ENCODE measurements at regions not wholly inside any gene's neighbourhood (a gene's known extent, or its start where the extent isn't known, plus 50 kb on each side); places are given as distances from the start of the nearest gene placed in this dataset.

DNA sequence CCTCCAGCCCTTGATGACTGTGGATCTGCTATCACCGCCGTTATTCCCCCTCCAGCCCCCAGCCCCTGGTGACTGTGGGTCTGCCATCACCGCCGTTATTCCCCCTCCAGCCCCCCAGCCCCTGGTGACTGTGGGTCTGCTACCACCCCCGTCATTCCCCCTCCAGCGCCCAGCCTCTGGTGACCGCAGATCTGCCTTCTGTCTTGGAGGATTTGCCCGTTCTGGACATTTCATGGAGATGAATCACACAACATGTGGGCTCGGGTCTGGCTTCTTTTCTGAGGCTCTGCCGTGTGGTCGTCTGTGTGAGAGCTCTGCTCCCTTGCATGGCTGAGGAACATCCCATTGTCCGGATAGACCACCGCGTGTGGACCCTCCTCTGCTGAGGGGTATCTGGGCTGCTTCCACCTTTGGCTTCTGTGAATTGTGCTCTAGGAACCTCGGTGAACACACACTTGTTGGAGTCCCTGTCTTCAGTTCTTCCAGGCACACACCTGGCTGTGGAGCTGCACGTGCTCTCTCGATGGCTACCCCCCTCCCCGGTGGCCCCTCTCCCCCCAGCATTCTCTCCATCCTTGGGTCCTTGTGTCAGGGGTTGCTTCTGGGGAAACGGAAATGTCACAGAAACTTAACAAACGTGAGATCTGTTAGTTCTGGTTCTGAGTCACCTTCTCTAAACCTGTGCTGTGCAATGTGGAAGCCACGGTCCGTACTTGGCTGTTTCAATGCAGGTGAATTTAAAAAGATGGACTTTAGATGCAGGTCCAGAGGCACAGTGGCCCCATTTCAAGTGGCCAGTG lies 105.3 kb upstream of the COL5A1 start:
- H3K4me3 ChIP-seq (ENCODE audit: insufficient read depth in 1 of 2, low read depth in 1 of 2, low read length in 2 of 2): no peak overlapping the region
- H3K23ac ChIP-seq (ENCODE audit: low read length in 2 of 2): no peak overlapping the region
- H2BK12ac ChIP-seq (ENCODE audit: low read length in 2 of 2): peak overlapping the region; percentile 99
- H3K4me1 ChIP-seq (ENCODE audit: control insufficient read depth, insufficient read depth, low read depth, low read length): peaks cover 47% of the 10 kb centered on the region
- H3K9me3 ChIP-seq (ENCODE audit: control insufficient read depth, low read length): no peaks in the 10 kb centered on the region
- H3K36me3 ChIP-seq (ENCODE audit: control insufficient read depth in 1 of 2, insufficient read depth in 2 of 2, low read depth in 1 of 2, low read length in 2 of 2): no peaks in the 10 kb centered on the region
- no peak overlapping the region for H2BK5ac ChIP-seq (ENCODE audit: low read depth, low read length, poor library complexity, severe bottlenecking)
- peak overlapping the region; percentile 97 for H4K91ac ChIP-seq (ENCODE audit: low read length)
- peaks cover 0 to 21% of the 10 kb centered on the region in 2 experiments for H3K27me3 ChIP-seq (ENCODE audit: control insufficient read depth in 1 of 2, insufficient read depth in 1 of 2, low read length in 2 of 2)
- DNase-seq: peak; percentile 94
- H4K8ac ChIP-seq (ENCODE audit: low read length): peak overlapping the region; percentile 89
- H2BK120ac ChIP-seq (ENCODE audit: low read depth, low read length): peak overlapping the region; percentile 98
- no peaks in the 10 kb centered on the region for H3K79me1 ChIP-seq (replicated peaks; ENCODE audit: low read length, poor library complexity, severe bottlenecking)
- no peak overlapping the region for H3K27ac ChIP-seq (ENCODE audit: low read length, poor library complexity, severe bottlenecking)
- peak overlapping the region; percentile 94 to 97 for H3K18ac ChIP-seq (ENCODE audit: low read depth in 1 of 2, low read length in 2 of 2)
- peak overlapping the region in 1 of 2 experiments; percentile 31 for H3K14ac ChIP-seq (ENCODE audit: low read length in 2 of 2)
- H2AK5ac ChIP-seq (ENCODE audit: low read length, severe bottlenecking): peak overlapping the region; percentile 15
- no peak overlapping the region for H3K9ac ChIP-seq (ENCODE audit: low read length)
- H2BK15ac ChIP-seq (ENCODE audit: low read depth, poor library complexity, severe bottlenecking): peak overlapping the region; percentile 44
- H3K4ac ChIP-seq (ENCODE audit: low read depth in 1 of 2, low read length in 2 of 2): peak overlapping the region; percentile 69 to 71
- H3K4me2 ChIP-seq (ENCODE audit: low read length, poor library complexity, severe bottlenecking): peak overlapping the region; percentile 8
- WGBS: 18% methylated on average over 20 of the region's 22 CpGs
- H2AFZ ChIP-seq (ENCODE audit: low read depth, low read length): no peak overlapping the region

- 89% methylated on average over 14 of the region's 14 CpGs for WGBS
- Histone ChIP-seq H2BK5ac (ENCODE audit: low read depth, low read length, poor library complexity, severe bottlenecking) (no peak overlapping the region), H2BK15ac (ENCODE audit: low read depth, poor library complexity, severe bottlenecking) (peak overlapping the region; percentile 55), H3K4me1 (ENCODE audit: control insufficient read depth, insufficient read depth, low read depth, low read length) (peaks cover 47% of the 10 kb centered on the region), H2BK12ac (ENCODE audit: low read length in 2 of 2) (peak overlapping the region; percentile 99), H3K4me3 (ENCODE audit: insufficient read depth in 1 of 2, low read depth in 1 of 2, low read length in 2 of 2) (no peak overlapping the region), H3K23ac (ENCODE audit: low read length in 2 of 2) (no peak overlapping the region), H3K36me3 (ENCODE audit: control insufficient read depth in 1 of 2, insufficient read depth in 2 of 2, low read depth in 1 of 2, low read length in 2 of 2) (no peaks in the 10 kb centered on the region), H3K18ac (ENCODE audit: low read depth in 1 of 2, low read length in 2 of 2) (peak overlapping the region; percentile 79 to 94), H4K91ac (ENCODE audit: low read length) (peak overlapping the region; percentile 97), H3K9me3 (ENCODE audit: control insufficient read depth, low read length) (no peaks in the 10 kb centered on the region), H3K4ac (ENCODE audit: low read depth in 1 of 2, low read length in 2 of 2) (peak overlapping the region; percentile 69 to 71), H2BK120ac (ENCODE audit: low read depth, low read length) (peak overlapping the region; percentile 98), H3K9ac (ENCODE audit: low read length) (no peak overlapping the region), H3K79me1 (replicated peaks; ENCODE audit: low read length, poor library complexity, severe bottlenecking) (no peaks in the 10 kb centered on the region), H2AFZ (ENCODE audit: low read depth, low read length) (no peak overlapping the region), H4K8ac (ENCODE audit: low read length) (peak overlapping the region; percentile 24), H3K27me3 (ENCODE audit: control insufficient read depth in 1 of 2, insufficient read depth in 1 of 2, low read length in 2 of 2) (peaks cover 0 to 25% of the 10 kb centered on the region in 2 experiments), H3K27ac (ENCODE audit: low read length, poor library complexity, severe bottlenecking) (no peak overlapping the region), H3K4me2 (ENCODE audit: low read length, poor library complexity, severe bottlenecking) (no peak overlapping the region), H3K14ac (ENCODE audit: low read length in 2 of 2) (peak overlapping the region in 1 of 2 experiments; percentile 83), H2AK5ac (ENCODE audit: low read length, severe bottlenecking) (peak overlapping the region; percentile 15)
- no peak for DNase-seq
These were observed 104.7 kb upstream of the COL5A1 start for GRCh38 chr9:134536931-134537330.

GRCh38 chr9:134537951-134538641 lies 103.5 kb upstream of the COL5A1 start:
- Histone ChIP-seq H2BK120ac (ENCODE audit: low read depth, low read length) (peak overlapping the region; percentile 69), H3K36me3 (ENCODE audit: control insufficient read depth in 1 of 2, insufficient read depth in 2 of 2, low read depth in 1 of 2, low read length in 2 of 2) (no peaks in the 10 kb centered on the region), H3K14ac (ENCODE audit: low read length in 2 of 2) (peak overlapping the region in 1 of 2 experiments; percentile 47), H2AFZ (ENCODE audit: low read depth, low read length) (no peak overlapping the region), H3K4me3 (ENCODE audit: insufficient read depth in 1 of 2, low read depth in 1 of 2, low read length in 2 of 2) (no peak overlapping the region), H3K23ac (ENCODE audit: low read length in 2 of 2) (no peak overlapping the region), H2BK15ac (ENCODE audit: low read depth, poor library complexity, severe bottlenecking) (peak overlapping the region; percentile 87), H4K8ac (ENCODE audit: low read length) (peak overlapping the region; percentile 41), H2BK5ac (ENCODE audit: low read depth, low read length, poor library complexity, severe bottlenecking) (no peak overlapping the region), H3K9ac (ENCODE audit: low read length) (peak overlapping the region; percentile 69), H4K91ac (ENCODE audit: low read length) (peak overlapping the region; percentile 92), H3K27me3 (ENCODE audit: control insufficient read depth in 1 of 2, insufficient read depth in 1 of 2, low read length in 2 of 2) (peaks cover 0 to 25% of the 10 kb centered on the region in 2 experiments), H2BK12ac (ENCODE audit: low read length in 2 of 2) (peak overlapping the region; percentile 99), H3K27ac (ENCODE audit: low read length, poor library complexity, severe bottlenecking) (no peak overlapping the region), H3K18ac (ENCODE audit: low read depth in 1 of 2, low read length in 2 of 2) (peak overlapping the region; percentile 23 to 91), H2AK5ac (ENCODE audit: low read length, severe bottlenecking) (peak overlapping the region; percentile 80), H3K4me1 (ENCODE audit: control insufficient read depth, insufficient read depth, low read depth, low read length) (peaks cover 47% of the 10 kb centered on the region), H3K9me3 (ENCODE audit: control insufficient read depth, low read length) (no peaks in the 10 kb centered on the region), H3K79me1 (replicated peaks; ENCODE audit: low read length, poor library complexity, severe bottlenecking) (no peaks in the 10 kb centered on the region), H3K4ac (ENCODE audit: low read depth in 1 of 2, low read length in 2 of 2) (peak overlapping the region; percentile 69 to 71), H3K4me2 (ENCODE audit: low read length, poor library complexity, severe bottlenecking) (peak overlapping the region; percentile 4)
- DNase-seq: no peak
- 75% methylated on average over 20 of the region's 21 CpGs for WGBS
